ENCODE measurements at regions not wholly inside any gene's neighbourhood (a gene's known extent, or its start where the extent isn't known, plus 50 kb on each side); places are given as distances from the start of the nearest gene placed in this dataset.
"Not testable (repeated sequence)": the region's sequence is repeated elsewhere in the genome, so short reads cannot be mapped to it uniquely, and the experiment has no call there.

GRCh38 chr15:85267158-85267857 lies 113.1 kb upstream of the AKAP13 start:
- H3K9me2 ChIP-seq (ENCODE audit: insufficient read depth); H3K4me3 ChIP-seq; intact Hi-C loops (cut with micrococcal nuclease; ENCODE audit: unreplicated experiment); H3F3A ChIP-seq (ENCODE audit: insufficient read depth, low read depth); H3K4me2 ChIP-seq; H4K20me1 ChIP-seq (ENCODE audit: insufficient read depth); H3K36me3 ChIP-seq (ENCODE audit: low read depth); H2AFZ ChIP-seq; H3K27ac ChIP-seq; H3K79me2 ChIP-seq (ENCODE audit: low read depth); POLR2A ChIA-PET (ENCODE audit: unreplicated experiment); BruUV-seq (replicated peaks); H3K9me3 ChIP-seq (ENCODE audit: insufficient read depth, low read depth); H3K4me1 ChIP-seq (replicated peaks; ENCODE audit: insufficient read depth); CTCF ChIA-PET; H3K27me3 ChIP-seq (ENCODE audit: insufficient read depth, low read depth); DNase-seq: not testable (repeated sequence)

- no peak for DNase-seq
- intact Hi-C loops (cut with micrococcal nuclease; ENCODE audit: unreplicated experiment): no loop called here
- no peak overlapping the region for H3K27ac ChIP-seq
- no peak overlapping the region for H2AFZ ChIP-seq
- no peak overlapping the region for H3K4me2 ChIP-seq
- no peaks in the 10 kb centered on the region for H3K9me2 ChIP-seq (ENCODE audit: insufficient read depth)
- no peaks in the 10 kb centered on the region for H3K36me3 ChIP-seq (ENCODE audit: low read depth)
- no peak overlapping the region for H3K4me3 ChIP-seq
- no TSS peak for BruUV-seq (replicated peaks)
- no peaks in the 10 kb centered on the region for H3F3A ChIP-seq (ENCODE audit: insufficient read depth, low read depth)
- TF ChIP-seq CTCF (conservative IDR thresholded peaks at IDR 0.05) (no peak), EZH2 (IDR thresholded peaks at IDR 0.05; ENCODE audit: low read depth) (no peak)
- no peaks in the 10 kb centered on the region for H3K4me1 ChIP-seq (replicated peaks; ENCODE audit: insufficient read depth)
- ChIA-PET POLR2A (ENCODE audit: unreplicated experiment) (no interaction called here), CTCF (no interaction called here)
- no peaks in the 10 kb centered on the region for H4K20me1 ChIP-seq (ENCODE audit: insufficient read depth)
- no peaks in the 10 kb centered on the region for H3K9me3 ChIP-seq (ENCODE audit: insufficient read depth, low read depth)
- no peaks in the 10 kb centered on the region for H3K79me2 ChIP-seq (ENCODE audit: low read depth)
- no peaks in the 10 kb centered on the region for H3K27me3 ChIP-seq (ENCODE audit: insufficient read depth, low read depth)
These were observed 105.9 kb upstream of the AKAP13 start for GRCh38 chr15:85274315-85275050.

GRCh38 chr15:85276508-85276907 lies 103.9 kb upstream of the AKAP13 start:
- H3K27ac ChIP-seq: no peak overlapping the region
- no peak for TF ChIP-seq CTCF (conservative IDR thresholded peaks at IDR 0.05)
- no peak for TF ChIP-seq EZH2 (IDR thresholded peaks at IDR 0.05; ENCODE audit: low read depth)
- no peaks in the 10 kb centered on the region for H4K20me1 ChIP-seq (ENCODE audit: insufficient read depth)
- H3K27me3 ChIP-seq (ENCODE audit: insufficient read depth, low read depth): no peaks in the 10 kb centered on the region
- no peak for DNase-seq
- H3K79me2 ChIP-seq (ENCODE audit: low read depth): no peaks in the 10 kb centered on the region
- intact Hi-C loops (cut with micrococcal nuclease; ENCODE audit: unreplicated experiment): no loop called here
- H3K9me2 ChIP-seq (ENCODE audit: insufficient read depth): no peaks in the 10 kb centered on the region
- H3K4me2 ChIP-seq: no peak overlapping the region
- no peaks in the 10 kb centered on the region for H3K36me3 ChIP-seq (ENCODE audit: low read depth)
- no peaks in the 10 kb centered on the region for H3K9me3 ChIP-seq (ENCODE audit: insufficient read depth, low read depth)
- no peak overlapping the region for H3K4me3 ChIP-seq
- no peaks in the 10 kb centered on the region for H3K4me1 ChIP-seq (replicated peaks; ENCODE audit: insufficient read depth)
- no TSS peak for BruUV-seq (replicated peaks)
- ChIA-PET POLR2A (ENCODE audit: unreplicated experiment) (no interaction called here), CTCF (no interaction called here)
- no peaks in the 10 kb centered on the region for H3F3A ChIP-seq (ENCODE audit: insufficient read depth, low read depth)
- no peak overlapping the region for H2AFZ ChIP-seq

Data from PC-9 (cell line).